AG04450 (cell line): ENCODE measurements at regions not wholly inside any gene's neighbourhood (a gene's known extent, or its start where the extent isn't known, plus 50 kb on each side); places are given as distances from the start of the nearest gene placed in this dataset.

Experiments
- CTCF ChIA-PET: fragments of 300-600, 350-600 bp; formaldehyde crosslinking; extraction: SDS; loops from one replicate; lab custom pipeline; 2022; ENCODE audit warnings: antibody characterized with exemption, inconsistent platforms; lab: Charles Lee
- POLR2A ChIA-PET: fragments of 350-600 bp; formaldehyde crosslinking; extraction: SDS; loops from one replicate; lab custom pipeline; 2021; ENCODE audit warnings: antibody characterized with exemption, inconsistent platforms; lab: Yijun Ruan, JAX
- DNase-seq: peaks from one replicate; pipeline ENCODE4 v3.0.0-alpha.2; 2011; ENCODE audit warnings: low read depth, low spot score
- H3K27ac ChIP-seq: one replicate; pipeline ENCODE4 v1.5.1; 2012; ENCODE audit warnings: low read depth, low read length, control low read depth
- H3K27me3 ChIP-seq: one replicate; pipeline ENCODE4 v1.6.0; 2012; ENCODE audit warnings: low read length; ENCODE audit not compliant: control insufficient read depth, insufficient read depth
- H3K4me3 ChIP-seq: 2 replicates; pipeline ENCODE4 v1.5.1; 2011; ENCODE audit warnings: mild to moderate bottlenecking, low read depth, low read length, control low read depth
- H3K9me3 ChIP-seq: 2 replicates; pipeline ENCODE4 v1.5.1; 2012; ENCODE audit warnings: low read length; ENCODE audit not compliant: control insufficient read depth, insufficient read depth
- TF ChIP-seq, protein P1 (sequence below): IDR thresholded peaks from 2 replicates; pipeline ENCODE4 v1.5.1; 2011; ENCODE audit warnings: low read depth, low read length, control low read depth, inconsistent platforms

DNA sequence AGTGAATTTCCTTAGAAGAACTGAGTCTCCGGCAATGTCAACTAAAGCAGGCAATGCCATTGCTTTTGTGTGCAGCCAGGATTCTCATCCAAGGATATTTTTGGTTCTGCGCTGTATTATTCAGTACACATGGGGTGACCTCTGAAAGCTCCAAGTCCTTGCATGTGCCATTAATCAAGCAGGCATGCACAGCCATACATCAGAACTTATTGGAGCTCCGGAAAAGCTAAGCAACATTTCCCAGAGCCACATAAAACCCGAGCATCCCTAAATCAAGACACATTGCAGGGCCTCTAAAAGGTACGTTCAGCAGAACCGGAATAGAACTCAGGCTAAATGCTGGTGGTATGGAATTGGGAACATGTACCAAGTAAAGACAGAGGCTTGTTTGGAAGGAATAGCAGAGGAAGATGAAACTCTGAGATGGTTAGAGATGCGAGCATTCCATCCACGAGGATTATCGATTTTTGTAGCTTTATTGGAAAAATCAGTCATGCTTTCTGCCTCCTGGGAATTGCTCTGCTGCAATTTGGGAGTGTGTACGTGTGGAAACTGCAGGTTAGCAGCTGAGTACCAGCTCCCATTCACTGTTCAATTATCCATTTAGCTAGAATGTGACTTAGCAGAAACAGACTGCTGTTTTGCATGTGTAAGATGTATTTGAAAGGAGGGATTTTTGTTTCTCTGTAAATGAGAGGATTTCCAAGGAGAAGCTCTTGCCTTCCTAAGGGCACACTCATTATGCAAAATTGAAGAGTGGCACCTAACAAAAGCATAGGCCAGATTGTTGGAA is 143.7 kb upstream of the WWC1 start:
- ChIA-PET POLR2A (no interaction called here), CTCF (no interaction called here)
- H3K4me3 ChIP-seq: no peak overlapping the region
- H3K9me3 ChIP-seq: no peaks in the 10 kb centered on the region
- TF ChIP-seq, protein P1, sequence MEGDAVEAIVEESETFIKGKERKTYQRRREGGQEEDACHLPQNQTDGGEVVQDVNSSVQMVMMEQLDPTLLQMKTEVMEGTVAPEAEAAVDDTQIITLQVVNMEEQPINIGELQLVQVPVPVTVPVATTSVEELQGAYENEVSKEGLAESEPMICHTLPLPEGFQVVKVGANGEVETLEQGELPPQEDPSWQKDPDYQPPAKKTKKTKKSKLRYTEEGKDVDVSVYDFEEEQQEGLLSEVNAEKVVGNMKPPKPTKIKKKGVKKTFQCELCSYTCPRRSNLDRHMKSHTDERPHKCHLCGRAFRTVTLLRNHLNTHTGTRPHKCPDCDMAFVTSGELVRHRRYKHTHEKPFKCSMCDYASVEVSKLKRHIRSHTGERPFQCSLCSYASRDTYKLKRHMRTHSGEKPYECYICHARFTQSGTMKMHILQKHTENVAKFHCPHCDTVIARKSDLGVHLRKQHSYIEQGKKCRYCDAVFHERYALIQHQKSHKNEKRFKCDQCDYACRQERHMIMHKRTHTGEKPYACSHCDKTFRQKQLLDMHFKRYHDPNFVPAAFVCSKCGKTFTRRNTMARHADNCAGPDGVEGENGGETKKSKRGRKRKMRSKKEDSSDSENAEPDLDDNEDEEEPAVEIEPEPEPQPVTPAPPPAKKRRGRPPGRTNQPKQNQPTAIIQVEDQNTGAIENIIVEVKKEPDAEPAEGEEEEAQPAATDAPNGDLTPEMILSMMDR: no peak
- DNase-seq: no peak
- H3K27me3 ChIP-seq: no peaks in the 10 kb centered on the region
- no peak overlapping the region for H3K27ac ChIP-seq

DNA sequence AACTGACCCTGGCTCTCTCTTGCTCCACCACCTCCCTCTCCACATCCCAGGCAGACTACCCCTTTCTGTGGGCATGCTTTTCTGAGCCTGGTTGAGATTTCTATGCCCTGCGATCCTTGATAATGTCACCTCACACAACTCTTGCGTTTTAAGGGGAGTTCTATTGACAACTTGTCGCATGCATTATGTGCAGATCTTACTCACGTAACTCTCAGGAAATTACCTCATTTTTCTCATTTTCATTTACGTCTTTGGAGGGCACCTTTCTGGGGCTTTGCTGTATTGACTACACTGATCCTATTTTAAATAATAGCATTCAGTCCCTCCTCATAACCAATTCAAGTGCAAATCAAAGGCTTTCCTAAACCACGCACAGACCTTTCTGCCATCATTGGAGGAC is 140.4 kb upstream of the WWC1 start:
- POLR2A ChIA-PET: no interaction called here
- no peaks in the 10 kb centered on the region for H3K9me3 ChIP-seq
- DNase-seq: no peak
- no peak overlapping the region for H3K4me3 ChIP-seq
- H3K27ac ChIP-seq: no peak overlapping the region
- CTCF ChIA-PET: no interaction called here
- H3K27me3 ChIP-seq: no peaks in the 10 kb centered on the region
- TF ChIP-seq, protein P1: no peak

- ChIA-PET CTCF (no interaction called here), POLR2A (no interaction called here)
- no peak for DNase-seq
- TF ChIP-seq, protein P1: no peak
- Histone ChIP-seq H3K27me3 (no peaks in the 10 kb centered on the region), H3K9me3 (no peaks in the 10 kb centered on the region), H3K27ac (peak overlapping the region; percentile 11), H3K4me3 (no peak overlapping the region)
Observed at GRCh38 chr5:168152660-168153059, 138.8 kb upstream of the WWC1 start.

- H3K9me3 ChIP-seq: no peaks in the 10 kb centered on the region
- TF ChIP-seq, protein P1: no peak
- POLR2A ChIA-PET: no interaction called here
- H3K4me3 ChIP-seq: no peak overlapping the region
- H3K27ac ChIP-seq: no peak overlapping the region
- CTCF ChIA-PET: no interaction called here
- no peak for DNase-seq
- H3K27me3 ChIP-seq: no peaks in the 10 kb centered on the region
Observed at GRCh38 chr5:168153263-168153875, 138.1 kb upstream of the WWC1 start.

GRCh38 chr5:168153876-168154270 is 137.6 kb upstream of the WWC1 start:
- DNase-seq: no peak
- TF ChIP-seq, protein P1: no peak
- ChIA-PET POLR2A (no interaction called here), CTCF (no interaction called here)
- H3K27ac ChIP-seq: no peak overlapping the region
- no peaks in the 10 kb centered on the region for H3K27me3 ChIP-seq
- H3K4me3 ChIP-seq: no peak overlapping the region
- H3K9me3 ChIP-seq: no peaks in the 10 kb centered on the region
